SK-N-MC (cell line): ENCODE measurements at regions not wholly inside any gene's neighbourhood (a gene's known extent, or its start where the extent isn't known, plus 50 kb on each side); places are given as distances from the start of the nearest gene placed in this dataset.

Source experiments
- EZH2 ChIP-seq: fragments of 200-600 bp; sonication (generic); IDR thresholded peaks from one replicate; pipeline ENCODE4 v1.6.1; 2017; ENCODE audit warnings: antibody characterized with exemption
- FOXP2 ChIP-seq: optimal IDR thresholded peaks from 2 replicates; pipeline ENCODE3; 2011; ENCODE audit warnings: mild to moderate bottlenecking, moderate library complexity; ENCODE audit not compliant: insufficient read depth; ENCODE audit errors: extremely low read length, control extremely low read depth
- POLR2AphosphoS5 ChIP-seq: IDR thresholded peaks from 2 replicates; pipeline ENCODE4 v1.6.1; 2012; ENCODE audit warnings: mild to moderate bottlenecking, low read depth, low read length, borderline replicate concordance

- no peak for TF ChIP-seq EZH2
- no peak for TF ChIP-seq POLR2AphosphoS5
- no peak for TF ChIP-seq FOXP2
These were observed 224.6 kb upstream of the STXBP6 start for GRCh38 chr14:25274529-25274928.
